Colonic mucosa (tissue), 4 donors: ENCODE measurements at regions not wholly inside any gene's neighbourhood (a gene's known extent, or its start where the extent isn't known, plus 50 kb on each side); places are given as distances from the start of the nearest gene placed in this dataset.

Experiments
- DNase-seq: peaks from one replicate; pipeline ENCODE4 v3.0.0-alpha.2; 2020
- H3K27ac ChIP-seq: fragments of 200-600 bp; one replicate; pipeline ENCODE4 v1.8.0; 2021
- H3K27me3 ChIP-seq: fragments of 200-600 bp; one replicate; pipeline ENCODE4 v1.8.0; 2021
- H3K36me3 ChIP-seq: fragments of 200-600 bp; one replicate; pipeline ENCODE4 v1.8.0; 2021
- H3K4me1 ChIP-seq: fragments of 200-600 bp; one replicate; pipeline ENCODE4 v1.8.0; 2021; ENCODE audit warnings: mild to moderate bottlenecking
- H3K4me3 ChIP-seq: fragments of 200-600 bp; one replicate; pipeline ENCODE4 v1.8.0; 2021
- H3K9ac ChIP-seq, 2 donors: one replicate each; pipeline ENCODE4 v1.7.0; 2013; ENCODE audit warnings: control low read depth in 2 of 2, low read depth in 2 of 2, low read length in 2 of 2
- H3K9me3 ChIP-seq: fragments of 200-600 bp; one replicate; pipeline ENCODE4 v1.8.0; 2021
- intact Hi-C: fragments of 100-400 bp; cut with DNase I; formaldehyde crosslinking; loops from one replicate; pipeline ENCODE4 v1.14.1; 2022
- TF ChIP-seq, protein P1 (sequence below): fragments of 200-600 bp; IDR thresholded peaks from one replicate; pipeline ENCODE4 v1.8.0; 2022; ENCODE audit warnings: antibody characterized with exemption, mild to moderate bottlenecking
- donor health status: healthy.
- donor health status: DM: no; HTN: no; CAD: no.
- donor health status: DM: no; HTN: no; CAD: no.

DNA sequence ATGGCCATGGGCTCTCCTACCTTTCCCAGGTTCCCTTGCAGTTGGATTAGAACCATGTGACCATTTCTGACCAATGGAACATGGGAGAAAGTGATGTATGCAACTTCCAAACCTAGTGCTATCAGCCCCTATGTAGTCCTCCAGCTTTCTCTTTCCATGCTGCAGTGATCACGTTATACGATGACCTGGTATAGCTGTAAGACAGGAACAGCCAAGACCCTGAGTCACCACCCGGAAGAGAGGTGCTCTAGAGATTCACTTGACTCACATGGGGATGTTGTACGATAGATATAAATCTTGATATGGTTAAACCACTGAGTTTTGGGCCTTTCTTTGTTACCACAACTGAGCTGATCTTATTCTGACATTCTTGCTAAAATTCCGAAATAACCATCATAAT is 65.1 kb downstream of the NOG start:
- H3K27ac ChIP-seq, result no peak overlapping the region
- H3K36me3 ChIP-seq, result no peaks in the 10 kb centered on the region
- H3K4me1 ChIP-seq, result no peaks in the 10 kb centered on the region
- intact Hi-C loops, result no loop called here
- TF ChIP-seq, protein P1, sequence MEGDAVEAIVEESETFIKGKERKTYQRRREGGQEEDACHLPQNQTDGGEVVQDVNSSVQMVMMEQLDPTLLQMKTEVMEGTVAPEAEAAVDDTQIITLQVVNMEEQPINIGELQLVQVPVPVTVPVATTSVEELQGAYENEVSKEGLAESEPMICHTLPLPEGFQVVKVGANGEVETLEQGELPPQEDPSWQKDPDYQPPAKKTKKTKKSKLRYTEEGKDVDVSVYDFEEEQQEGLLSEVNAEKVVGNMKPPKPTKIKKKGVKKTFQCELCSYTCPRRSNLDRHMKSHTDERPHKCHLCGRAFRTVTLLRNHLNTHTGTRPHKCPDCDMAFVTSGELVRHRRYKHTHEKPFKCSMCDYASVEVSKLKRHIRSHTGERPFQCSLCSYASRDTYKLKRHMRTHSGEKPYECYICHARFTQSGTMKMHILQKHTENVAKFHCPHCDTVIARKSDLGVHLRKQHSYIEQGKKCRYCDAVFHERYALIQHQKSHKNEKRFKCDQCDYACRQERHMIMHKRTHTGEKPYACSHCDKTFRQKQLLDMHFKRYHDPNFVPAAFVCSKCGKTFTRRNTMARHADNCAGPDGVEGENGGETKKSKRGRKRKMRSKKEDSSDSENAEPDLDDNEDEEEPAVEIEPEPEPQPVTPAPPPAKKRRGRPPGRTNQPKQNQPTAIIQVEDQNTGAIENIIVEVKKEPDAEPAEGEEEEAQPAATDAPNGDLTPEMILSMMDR, result no peak
- no peak for DNase-seq
- H3K9me3 ChIP-seq, result no peaks in the 10 kb centered on the region
- no peaks in the 10 kb centered on the region for H3K27me3 ChIP-seq
- no peak overlapping the region for H3K9ac ChIP-seq
- H3K4me3 ChIP-seq, result no peak overlapping the region

DNA sequence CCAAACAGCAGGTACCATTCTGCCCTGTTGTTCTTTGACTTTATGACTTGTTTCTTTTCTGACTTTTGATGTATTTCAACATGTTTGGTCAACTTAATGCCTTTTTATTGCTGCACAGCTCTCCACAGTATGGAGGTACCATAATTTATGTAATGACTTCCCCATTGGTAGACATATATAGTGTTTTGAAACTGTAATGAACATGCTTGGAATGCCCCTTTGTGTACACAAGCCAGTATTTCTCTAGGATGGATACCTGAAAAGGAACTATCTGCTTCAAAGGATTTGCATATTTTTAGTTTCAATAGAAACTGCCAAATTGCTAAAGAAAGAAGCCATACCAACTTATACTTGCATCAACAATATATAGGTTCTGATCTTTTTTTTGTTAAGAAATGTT is 66.1 kb downstream of the NOG start:
- Histone ChIP-seq H3K4me3 (no peak overlapping the region), H3K9me3 (no peaks in the 10 kb centered on the region), H3K9ac (no peak overlapping the region), H3K27me3 (no peaks in the 10 kb centered on the region), H3K36me3 (no peaks in the 10 kb centered on the region), H3K4me1 (no peaks in the 10 kb centered on the region), H3K27ac (no peak overlapping the region)
- intact Hi-C loops, result no loop called here
- no peak for DNase-seq
- TF ChIP-seq, protein P1, result no peak

DNA sequence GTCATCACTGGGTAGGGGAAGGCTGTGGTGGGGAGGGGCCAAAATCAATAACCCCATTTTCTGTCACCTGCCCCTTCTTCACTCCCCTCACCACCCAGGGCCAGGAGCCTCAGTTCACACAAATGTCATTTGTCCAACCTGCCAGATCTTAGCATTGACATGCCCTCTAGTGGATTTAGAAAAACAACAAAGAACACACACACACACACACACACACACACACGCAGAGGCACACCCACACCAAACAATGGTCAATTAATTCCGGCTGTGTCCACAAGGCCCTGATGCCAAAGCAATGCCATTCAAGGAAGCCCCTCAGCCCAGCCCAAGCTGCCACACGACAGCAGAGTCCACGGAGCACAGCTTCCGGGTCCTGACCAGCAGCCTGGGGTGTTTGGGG is 68.4 kb downstream of the NOG start:
- Histone ChIP-seq H3K27ac (no peak overlapping the region), H3K9me3 (no peaks in the 10 kb centered on the region), H3K27me3 (no peaks in the 10 kb centered on the region), H3K9ac (no peak overlapping the region), H3K36me3 (no peaks in the 10 kb centered on the region), H3K4me1 (no peaks in the 10 kb centered on the region), H3K4me3 (no peak overlapping the region)
- no peak for DNase-seq
- TF ChIP-seq, protein P1, result no peak
- intact Hi-C loops, result no loop called here

DNA sequence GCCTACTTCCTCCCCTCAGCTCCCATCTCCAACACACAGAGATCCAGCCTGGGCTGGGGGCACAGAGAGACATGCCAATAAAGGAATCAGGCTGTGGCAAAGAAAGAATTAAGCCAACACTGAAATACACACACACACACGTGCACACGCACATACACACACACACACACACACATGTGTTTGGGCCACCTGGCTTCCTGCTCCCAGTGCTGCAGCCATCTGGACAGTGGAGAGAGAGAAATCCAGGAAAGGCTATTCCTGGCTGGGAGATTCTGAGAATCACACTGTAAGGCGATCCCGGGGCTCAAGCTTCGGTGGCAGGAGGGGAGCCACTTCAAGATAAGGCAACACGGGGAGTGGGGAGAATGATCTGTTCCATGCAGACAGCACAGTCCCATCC is 72.4 kb downstream of the NOG start:
- no peaks in the 10 kb centered on the region for H3K36me3 ChIP-seq
- H3K27ac ChIP-seq, result no peak overlapping the region
- intact Hi-C loops, result no loop called here
- TF ChIP-seq, protein P1, result no peak
- no peaks in the 10 kb centered on the region for H3K27me3 ChIP-seq
- H3K4me3 ChIP-seq, result no peak overlapping the region
- H3K4me1 ChIP-seq, result no peaks in the 10 kb centered on the region
- DNase-seq, result no peak
- no peaks in the 10 kb centered on the region for H3K9me3 ChIP-seq
- no peak overlapping the region for H3K9ac ChIP-seq

DNA sequence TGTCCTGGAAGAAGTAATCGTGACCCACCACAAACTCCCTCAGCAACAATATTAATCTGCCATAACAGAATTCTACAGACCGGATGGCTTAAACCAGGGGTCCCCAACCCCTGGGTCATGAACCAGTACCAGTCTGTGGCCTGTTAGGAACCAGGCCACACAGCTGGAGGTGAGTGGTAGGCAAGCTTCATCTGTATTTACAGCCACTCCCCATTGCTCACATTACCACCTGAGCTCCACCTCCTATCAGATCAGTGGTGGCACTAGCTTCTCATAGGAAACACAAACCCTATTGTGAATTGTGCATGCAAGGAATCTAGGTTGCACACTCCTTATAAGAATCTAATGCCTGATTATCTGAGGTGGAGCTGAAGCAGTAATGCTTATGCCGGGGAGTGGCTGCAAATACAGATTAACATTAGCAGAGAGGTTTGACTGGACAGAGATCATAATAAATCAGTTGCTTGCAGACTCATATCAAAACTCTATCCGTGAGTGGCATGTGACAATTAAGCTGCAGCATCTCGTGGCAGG is 74.5 kb downstream of the NOG start:
- no peak overlapping the region for H3K27ac ChIP-seq
- intact Hi-C loops, result no loop called here
- DNase-seq, result no peak
- H3K9me3 ChIP-seq, result no peaks in the 10 kb centered on the region
- H3K27me3 ChIP-seq, result no peaks in the 10 kb centered on the region
- H3K4me1 ChIP-seq, result no peaks in the 10 kb centered on the region
- no peak overlapping the region for H3K9ac ChIP-seq
- H3K36me3 ChIP-seq, result no peaks in the 10 kb centered on the region
- TF ChIP-seq, protein P1, result no peak
- no peak overlapping the region for H3K4me3 ChIP-seq

DNA sequence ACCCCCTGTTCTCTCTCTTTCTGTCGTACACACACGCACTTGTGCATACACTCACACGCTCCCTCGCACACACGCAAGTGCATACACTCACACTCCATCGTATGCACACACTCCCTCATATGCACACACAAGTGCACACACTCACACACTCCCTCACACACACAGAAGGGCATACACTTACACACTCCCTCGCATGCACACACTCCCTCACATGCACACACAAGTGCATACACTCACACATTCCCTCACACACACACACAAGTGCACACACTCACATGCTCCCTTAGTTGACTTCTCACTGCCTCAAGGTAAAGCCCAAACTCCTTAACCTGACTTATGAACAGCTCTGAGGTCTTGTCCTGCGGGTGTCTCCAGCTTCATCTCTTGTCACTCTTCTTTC is 78.7 kb downstream of the NOG start:
- Histone ChIP-seq H3K27me3 (peaks cover 2% of the 10 kb centered on the region), H3K36me3 (no peaks in the 10 kb centered on the region), H3K4me1 (no peaks in the 10 kb centered on the region), H3K4me3 (no peak overlapping the region), H3K9me3 (no peaks in the 10 kb centered on the region), H3K27ac (no peak overlapping the region), H3K9ac (no peak overlapping the region)
- TF ChIP-seq, protein P1, result no peak
- no peak for DNase-seq
- intact Hi-C loops, result no loop called here
